OCI-LY3 (cell line): ENCODE measurements at regions not wholly inside any gene's neighbourhood (a gene's known extent, or its start where the extent isn't known, plus 50 kb on each side); places are given as distances from the start of the nearest gene placed in this dataset.
A peak's percentile ranks its signal among the peaks of the same experiment; 100 is the strongest.

Experiments used
- H2AFZ ChIP-seq: fragments of 200-600, 300-600 bp; shearing (Covaris generic); 2 replicates; pipeline ENCODE4 v1.6.0; 2014; ENCODE audit warnings: antibody characterized with exemption, low read depth, low read length
- H3K27ac ChIP-seq: fragments of 200-600, 300-600 bp; sonication (generic); 2 replicates; pipeline ENCODE4 v1.5.1; 2014; ENCODE audit warnings: mild to moderate bottlenecking, low read length, moderate library complexity, mixed read lengths
- H3K27me3 ChIP-seq: fragments of 200-600, 300-600 bp; sonication (generic); 2 replicates; pipeline ENCODE4 v1.6.1; 2014; ENCODE audit warnings: low read depth, low read length, mixed read lengths
- H3K36me3 ChIP-seq: fragments of 200-600, 300-600 bp; sonication (generic); replicated peaks from 2 replicates; pipeline ENCODE3; 2014; ENCODE audit warnings: low read depth, low read length, mixed read lengths
- H3K4me1 ChIP-seq: fragments of 300-600, 200-600 bp; sonication (generic); 2 replicates; pipeline ENCODE4 v1.6.1; 2014; ENCODE audit warnings: low read length, mixed read lengths
- H3K4me2 ChIP-seq: fragments of 200-600, 300-600 bp; sonication (generic); 2 replicates; pipeline ENCODE4 v1.6.1; 2014; ENCODE audit warnings: low read length, mixed read lengths
- H3K4me3 ChIP-seq: fragments of 300-600, 200-600 bp; sonication (generic); 2 replicates; pipeline ENCODE4 v1.5.1; 2014; ENCODE audit warnings: antibody characterized with exemption, mild to moderate bottlenecking, low read length, moderate library complexity
- H3K79me2 ChIP-seq: fragments of 300-600, 200-600 bp; shearing (Covaris generic); 2 replicates; pipeline ENCODE4 v1.6.1; 2014; ENCODE audit warnings: mild to moderate bottlenecking, low read length, mixed read lengths
- H3K9ac ChIP-seq: fragments of 300-600, 200-600 bp; shearing (Covaris generic); 2 replicates; pipeline ENCODE4 v1.6.0; 2014; ENCODE audit warnings: mild to moderate bottlenecking, low read length, moderate library complexity
- H3K9me3 ChIP-seq: fragments of 200-600, 300-600 bp; shearing (Covaris generic); 2 replicates; pipeline ENCODE4 v1.6.1; 2014; ENCODE audit warnings: low read length, mixed read lengths; ENCODE audit not compliant: insufficient read depth
- H4K20me1 ChIP-seq: fragments of 200-600, 300-600 bp; sonication (generic); 2 replicates; pipeline ENCODE4 v1.6.1; 2016; ENCODE audit warnings: low read length, mixed read lengths; ENCODE audit not compliant: insufficient read depth
- CTCF ChIP-seq: fragments of 200-600, 300-600 bp; sonication (generic); IDR thresholded peaks from 2 replicates; pipeline ENCODE4 v1.5.1; 2014; ENCODE audit warnings: antibody characterized with exemption, low read length, low read depth
- EZH2phosphoT487 ChIP-seq: fragments of 200-600 bp; shearing (Covaris generic); IDR thresholded peaks from 2 replicates; pipeline ENCODE4 v1.6.1; 2018; ENCODE audit warnings: antibody characterized with exemption, mixed run types, low read depth

- Histone ChIP-seq H3K4me3 (no peak overlapping the region), H3K4me2 (no peak overlapping the region), H3K27me3 (no peaks in the 10 kb centered on the region), H3K27ac (no peak overlapping the region), H3K79me2 (no peaks in the 10 kb centered on the region), H4K20me1 (no peaks in the 10 kb centered on the region), H2AFZ (no peak overlapping the region), H3K9ac (no peak overlapping the region), H3K36me3 (no peaks in the 10 kb centered on the region), H3K9me3 (no peaks in the 10 kb centered on the region), H3K4me1 (no peaks in the 10 kb centered on the region)
- TF ChIP-seq EZH2phosphoT487 (no peak), CTCF (no peak)
These were observed 603.1 kb upstream of the ADGRL2 start for GRCh38 chr1:81197591-81197990.

GRCh38 chr1:81192647-81193642, 607.8 kb upstream of the ADGRL2 start:
- TF ChIP-seq CTCF (no peak), EZH2phosphoT487 (no peak)
- Histone ChIP-seq H3K9ac (no peak overlapping the region), H4K20me1 (no peaks in the 10 kb centered on the region), H3K9me3 (no peaks in the 10 kb centered on the region), H3K4me2 (peak overlapping the region; percentile 22; the same call in 1 of the 2 replicates), H3K27ac (no peak overlapping the region), H3K27me3 (no peaks in the 10 kb centered on the region), H3K79me2 (no peaks in the 10 kb centered on the region), H3K4me1 (no peaks in the 10 kb centered on the region), H2AFZ (0 out of 2 replicates have a peak overlapping the region, but pooled peaks have one; percentile 46), H3K36me3 (no peaks in the 10 kb centered on the region), H3K4me3 (no peak overlapping the region)

DNA sequence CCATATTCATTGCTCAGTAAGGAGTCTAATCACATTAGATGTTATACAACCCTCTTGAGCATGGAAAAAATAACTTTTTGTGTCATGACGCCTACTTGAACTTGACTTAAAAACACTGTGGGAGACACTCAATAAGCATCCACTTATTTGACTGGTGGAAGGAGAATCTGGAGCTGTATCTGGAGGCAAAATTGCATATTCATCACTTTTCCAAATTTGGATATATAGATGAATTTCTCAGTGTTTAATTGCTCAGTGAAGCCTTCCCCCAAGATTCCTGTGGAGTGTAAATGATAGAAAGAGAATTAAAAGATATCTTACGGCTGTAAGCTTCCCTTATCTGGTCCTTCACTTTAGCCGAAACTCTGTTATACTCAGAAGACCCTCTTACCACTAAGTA, 610.7 kb upstream of the ADGRL2 start:
- Histone ChIP-seq H3K79me2 (no peaks in the 10 kb centered on the region), H3K4me3 (no peak overlapping the region), H3K36me3 (no peaks in the 10 kb centered on the region), H3K9ac (no peak overlapping the region), H4K20me1 (no peaks in the 10 kb centered on the region), H3K4me1 (no peaks in the 10 kb centered on the region), H3K9me3 (no peaks in the 10 kb centered on the region), H3K27me3 (no peaks in the 10 kb centered on the region), H3K4me2 (no peak overlapping the region), H2AFZ (no peak overlapping the region), H3K27ac (no peak overlapping the region)
- TF ChIP-seq EZH2phosphoT487, result no peak
- no peak for TF ChIP-seq CTCF

GRCh38 chr1:81187635-81188034, 613.1 kb upstream of the ADGRL2 start:
- Histone ChIP-seq H3K4me1 (peaks cover 8% of the 10 kb centered on the region; the same call in 1 of the 2 replicates), H3K36me3 (no peaks in the 10 kb centered on the region), H2AFZ (no peak overlapping the region), H3K27me3 (no peaks in the 10 kb centered on the region), H4K20me1 (no peaks in the 10 kb centered on the region), H3K4me3 (no peak overlapping the region), H3K4me2 (no peak overlapping the region), H3K9me3 (no peaks in the 10 kb centered on the region), H3K9ac (no peak overlapping the region), H3K79me2 (no peaks in the 10 kb centered on the region), H3K27ac (no peak overlapping the region)
- TF ChIP-seq CTCF, result no peak
- TF ChIP-seq EZH2phosphoT487, result no peak
